Cerebellar cortex (tissue), 1 donor: ENCODE measurements at regions not wholly inside any gene's neighbourhood (a gene's known extent, or its start where the extent isn't known, plus 50 kb on each side); places are given as distances from the start of the nearest gene placed in this dataset.

Experiments used
- DNase-seq: peaks from one replicate; pipeline ENCODE4 v3.0.0-alpha.2; 2015; ENCODE audit warnings: low spot score

GRCh38 chr5:89628876-89629635 lies 746.1 kb upstream of the MEF2C start:
- DNase-seq: no peak

DNA sequence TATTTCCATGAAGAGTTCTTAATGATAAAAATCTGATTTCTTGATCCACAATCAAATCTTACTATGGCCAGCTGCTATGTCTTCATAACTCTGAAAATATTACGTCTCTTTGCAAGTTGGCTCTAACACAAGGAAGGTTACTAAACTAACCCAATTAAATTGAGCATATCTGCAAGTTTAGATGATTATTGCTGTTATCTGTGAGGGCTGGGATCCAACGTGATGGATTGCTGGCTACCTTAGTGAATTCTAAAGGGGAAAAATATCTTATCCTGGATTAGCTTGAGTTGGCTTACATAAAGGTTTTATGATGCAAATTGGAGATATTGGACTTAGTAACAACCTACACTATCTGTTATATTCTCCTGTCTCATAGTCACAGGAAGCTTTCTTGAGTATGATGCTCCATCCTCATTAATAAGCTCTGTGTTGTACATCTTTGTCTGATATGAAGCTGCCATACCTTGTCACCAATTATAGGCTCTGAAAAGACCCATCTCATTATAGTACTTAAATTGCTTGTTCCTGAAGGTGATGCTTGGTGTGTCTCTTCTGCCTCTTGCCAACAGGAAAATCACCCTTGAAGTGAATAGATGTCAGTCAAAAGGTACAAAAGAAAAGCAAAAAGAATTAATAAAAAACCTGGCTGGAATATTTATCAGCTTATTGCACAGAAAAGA lies 733.0 kb upstream of the MEF2C start:
- no peak for DNase-seq

GRCh38 chr5:89613222-89613956 lies 730.4 kb upstream of the MEF2C start:
- DNase-seq: no peak

DNA sequence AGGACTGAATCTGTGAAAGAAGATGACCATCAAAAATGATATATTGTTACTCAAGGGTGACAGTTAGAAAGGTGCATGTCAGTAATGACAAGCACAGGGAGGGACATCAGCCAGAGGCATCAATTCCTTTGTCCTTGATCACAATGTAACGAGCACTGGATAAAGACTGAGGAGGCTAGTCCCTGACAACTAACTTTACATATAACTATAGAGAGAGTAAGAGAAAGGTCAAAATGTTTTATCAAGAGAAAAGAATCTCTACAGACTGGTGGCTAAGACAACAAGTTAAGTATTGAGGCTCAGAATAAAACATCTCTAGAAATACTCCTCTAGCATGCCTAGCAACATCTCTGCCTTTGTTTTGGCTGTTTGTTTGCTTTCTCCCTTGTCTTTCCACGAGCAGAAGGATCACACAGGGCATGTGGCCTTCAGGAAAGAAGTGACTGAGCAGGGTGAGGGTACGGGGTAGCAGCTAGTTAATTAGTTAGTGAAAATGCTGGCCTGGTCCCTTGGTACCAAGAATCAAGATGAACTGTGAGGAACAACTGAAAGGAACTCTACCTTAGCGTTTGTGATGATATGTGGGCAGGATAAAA lies 724.1 kb upstream of the MEF2C start:
- DNase-seq: no peak

DNA sequence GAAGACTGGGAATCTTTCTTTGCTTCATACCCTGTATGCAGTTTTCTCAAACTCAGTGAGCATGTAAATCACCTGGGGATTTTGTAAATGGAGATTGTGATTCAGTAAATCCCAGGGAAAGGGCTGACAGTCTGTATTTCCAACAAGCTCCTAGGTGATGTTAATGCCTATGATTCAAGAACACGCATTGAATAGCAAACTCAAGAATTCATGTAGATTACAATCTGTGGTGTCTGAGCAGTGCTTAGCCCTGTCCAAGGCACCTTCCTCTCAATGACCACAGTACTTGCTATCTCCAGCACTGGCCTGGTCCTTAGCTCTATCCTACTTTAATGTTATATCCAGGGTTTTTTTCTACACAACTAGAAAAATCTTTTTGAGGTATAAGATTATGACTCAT lies 721.4 kb upstream of the MEF2C start:
- DNase-seq: no peak

DNA sequence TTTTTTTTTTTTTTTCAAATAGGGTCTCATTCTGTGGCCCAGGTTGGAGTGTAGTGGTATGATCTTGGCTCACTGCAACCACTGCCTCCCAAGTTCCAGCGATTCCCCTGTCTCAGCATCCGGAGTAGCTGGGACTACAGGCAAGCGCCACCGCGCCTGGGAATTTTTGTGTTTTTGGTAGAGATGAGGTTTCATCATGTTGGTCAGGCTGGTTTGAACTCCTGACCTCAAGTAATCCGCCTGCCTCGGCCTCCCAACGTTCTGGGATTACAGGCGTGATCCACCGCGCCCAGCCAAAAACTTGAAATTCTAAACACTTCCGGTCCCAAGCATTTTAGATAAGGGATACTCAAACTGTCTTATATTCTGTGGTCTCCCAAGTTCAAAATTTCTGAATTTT lies 718.9 kb upstream of the MEF2C start:
- DNase-seq: no peak

GRCh38 chr5:89597878-89598277 lies 714.9 kb upstream of the MEF2C start:
- no peak for DNase-seq

DNA sequence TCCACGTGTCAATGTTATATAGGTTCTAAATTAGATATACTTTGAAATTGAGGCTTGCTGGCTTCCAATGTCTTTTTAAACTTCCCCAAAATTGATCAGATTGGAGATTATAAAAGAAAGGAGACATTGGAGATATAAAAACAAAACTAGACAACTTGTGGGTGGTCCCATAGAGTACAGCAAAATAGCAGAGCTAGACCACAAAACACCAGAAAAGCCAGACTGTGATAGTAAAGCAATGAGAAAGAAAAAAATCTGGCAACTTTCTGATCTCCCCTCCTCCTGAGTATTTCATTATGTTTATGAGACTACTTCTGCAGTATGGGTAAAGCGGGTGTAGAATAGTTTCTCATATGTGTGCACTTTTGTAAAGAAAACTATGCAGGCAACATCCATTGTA lies 713.8 kb upstream of the MEF2C start:
- DNase-seq: no peak

DNA sequence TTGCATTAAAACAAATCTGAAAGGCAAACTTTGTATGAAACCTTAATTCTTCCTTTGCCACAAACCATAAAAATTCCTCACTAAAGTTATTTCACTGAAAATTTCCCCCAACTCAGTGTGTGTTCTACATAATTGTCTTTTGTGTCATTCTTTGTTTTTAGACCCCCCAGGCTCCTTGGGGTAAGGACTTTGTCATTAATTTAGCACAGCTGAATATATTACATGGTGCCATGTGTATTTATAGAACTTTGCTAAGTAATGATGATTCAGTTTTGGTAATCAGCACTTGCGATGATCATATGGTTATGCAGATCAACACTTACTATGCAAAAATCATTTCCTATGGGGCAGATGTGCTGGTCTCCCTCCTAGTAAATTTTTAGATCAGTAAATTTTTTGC lies 712.1 kb upstream of the MEF2C start:
- no peak for DNase-seq

DNA sequence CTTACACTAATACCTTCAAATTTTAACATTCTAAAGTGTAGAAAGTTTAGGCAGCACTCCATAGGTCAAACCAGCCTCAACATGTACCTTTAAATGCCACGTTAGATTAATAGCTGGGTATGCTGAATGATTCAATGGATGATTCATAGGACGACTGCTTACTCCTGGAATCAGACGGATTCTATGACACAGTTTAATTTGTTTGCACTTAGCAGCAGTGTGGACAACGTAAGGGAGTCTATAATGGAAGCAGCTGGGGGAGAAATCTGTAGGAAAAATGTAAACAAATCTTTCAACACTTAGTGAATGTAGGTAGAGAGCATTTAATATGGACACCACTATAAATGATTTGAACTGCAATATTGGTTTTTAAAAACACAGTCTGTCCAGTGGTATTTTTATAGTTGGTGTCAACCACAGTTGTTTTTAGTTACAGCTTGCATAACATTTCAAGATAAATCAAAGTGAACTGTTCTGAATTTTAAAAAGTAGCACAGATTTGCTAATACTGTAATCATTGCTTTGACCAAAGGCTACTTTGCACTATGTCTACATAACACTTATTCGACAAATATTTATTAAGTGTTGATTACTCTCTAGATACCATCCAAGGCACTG lies 701.5 kb upstream of the MEF2C start:
- no peak for DNase-seq

DNA sequence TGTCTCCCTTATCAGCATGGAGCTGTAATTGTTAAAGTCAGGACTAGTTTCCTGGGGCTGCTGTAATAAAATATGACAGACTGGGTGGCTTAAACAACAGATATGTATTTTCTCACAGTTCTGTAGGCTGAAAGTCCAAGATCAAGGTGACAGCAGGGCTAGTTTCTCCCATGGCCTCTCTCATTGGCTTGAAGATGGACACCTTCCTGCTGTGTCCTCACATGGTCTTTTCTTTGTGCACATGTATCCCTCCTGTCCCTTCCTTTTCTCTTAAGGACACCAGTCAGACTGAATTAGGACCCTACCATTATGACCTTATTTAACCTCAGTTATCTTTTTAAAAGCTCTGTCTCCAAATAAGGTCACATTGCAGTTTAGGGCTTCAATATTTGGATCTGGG lies 700.5 kb upstream of the MEF2C start:
- no peak for DNase-seq

DNA sequence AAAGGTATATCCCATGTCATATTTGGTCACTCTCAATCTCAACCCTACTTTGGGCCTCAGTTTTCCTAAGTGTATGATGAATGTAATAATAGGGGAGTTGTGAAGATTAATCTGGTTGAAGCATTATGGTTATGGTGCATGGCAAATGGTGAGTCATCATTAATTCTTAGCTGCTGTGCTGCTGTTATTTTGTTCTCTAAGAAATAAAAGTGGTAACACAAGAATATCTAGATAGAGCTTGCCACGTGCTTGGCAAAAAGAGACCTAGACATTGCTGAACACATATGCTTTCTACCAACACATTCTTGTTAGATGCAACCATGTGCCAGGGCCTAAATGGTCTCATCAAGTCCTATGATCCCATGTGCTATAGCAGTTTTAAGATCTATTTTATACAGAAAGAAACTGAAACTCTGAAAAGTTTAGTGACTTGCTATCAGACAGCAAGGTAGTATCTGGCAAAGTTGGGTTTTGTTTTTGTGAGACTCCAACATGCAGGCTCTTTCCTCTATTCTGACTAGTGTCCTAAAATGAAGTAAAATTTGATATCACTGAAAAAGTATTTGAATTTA lies 699.9 kb upstream of the MEF2C start:
- DNase-seq: no peak

GRCh38 chr5:89580976-89581375 lies 698.0 kb upstream of the MEF2C start:
- no peak for DNase-seq

DNA sequence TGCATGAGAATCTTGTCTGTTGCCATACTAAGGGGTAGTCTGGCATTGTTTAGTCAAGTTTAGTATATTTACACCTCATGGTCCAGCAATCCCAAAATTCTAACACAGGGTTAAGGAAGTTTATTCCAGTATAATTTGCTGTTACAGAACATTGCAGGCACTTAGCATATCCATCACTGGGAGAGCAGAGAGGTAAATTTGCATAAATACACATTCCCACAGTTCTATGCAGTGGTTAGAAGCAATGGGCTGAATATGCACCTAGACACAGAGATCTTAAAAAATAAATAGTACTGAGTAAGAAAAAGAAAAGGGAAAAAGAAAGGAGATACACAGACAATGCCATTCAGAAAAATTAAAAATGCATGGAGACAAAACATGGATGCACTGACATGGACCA lies 692.3 kb upstream of the MEF2C start:
- DNase-seq: no peak

- DNase-seq: no peak
Observed at GRCh38 chr5:89573345-89573744, 690.4 kb upstream of the MEF2C start.

- no peak for DNase-seq
Observed at GRCh38 chr5:89572696-89573095, 689.7 kb upstream of the MEF2C start.

DNA sequence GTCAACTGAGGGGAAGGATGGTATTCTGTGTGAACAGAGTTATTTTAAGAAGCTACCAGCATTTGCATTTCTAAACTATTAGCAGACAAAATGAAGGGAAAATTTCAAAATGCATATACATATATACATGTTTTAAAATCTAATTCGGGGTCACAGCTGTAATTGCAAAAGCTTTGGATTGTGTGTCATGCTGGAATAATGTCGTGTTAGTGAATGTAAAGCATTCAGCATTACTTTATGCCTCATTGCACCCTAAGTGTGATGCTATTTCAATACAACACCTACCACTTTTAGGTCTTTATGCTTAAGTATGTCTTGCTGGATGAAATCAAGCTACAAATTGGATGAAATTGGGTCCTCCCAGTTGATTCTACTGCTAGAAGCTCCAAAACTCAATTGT lies 687.6 kb upstream of the MEF2C start:
- no peak for DNase-seq

GRCh38 chr5:89566340-89566739 lies 683.4 kb upstream of the MEF2C start:
- DNase-seq: no peak

- DNase-seq: no peak
Observed at GRCh38 chr5:89560696-89561095, 677.7 kb upstream of the MEF2C start.

DNA sequence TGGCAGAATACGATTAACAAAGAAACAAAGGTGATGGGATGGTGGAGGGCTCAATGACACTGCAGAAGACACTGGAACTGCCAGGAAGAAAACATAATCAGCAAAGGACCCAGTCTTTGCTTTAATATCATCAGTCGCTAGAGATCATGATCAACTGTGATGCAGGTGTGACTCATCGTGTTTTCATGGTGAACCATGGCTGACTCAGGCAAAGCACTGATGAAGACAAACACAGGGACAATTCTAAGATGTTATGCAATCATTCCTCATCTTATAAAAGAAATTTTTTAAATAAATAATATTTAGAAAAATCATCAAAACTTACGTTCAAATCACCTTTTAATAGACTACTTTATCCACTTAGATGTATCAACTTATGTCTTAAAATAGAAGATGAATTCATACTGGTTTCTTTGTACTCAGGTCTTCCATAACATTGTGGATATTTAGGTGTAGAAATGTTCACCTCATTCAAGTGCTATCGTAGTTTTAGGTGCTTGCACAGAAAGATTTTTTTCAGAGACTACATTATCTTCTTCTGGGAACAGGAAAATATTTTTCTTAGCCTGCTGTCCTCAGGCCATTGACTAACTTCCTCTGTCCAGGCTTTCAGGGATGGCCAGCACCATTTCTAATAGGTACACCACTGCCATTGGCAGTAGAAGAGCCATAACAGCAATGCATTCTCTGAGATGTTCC lies 673.4 kb upstream of the MEF2C start:
- DNase-seq: no peak

DNA sequence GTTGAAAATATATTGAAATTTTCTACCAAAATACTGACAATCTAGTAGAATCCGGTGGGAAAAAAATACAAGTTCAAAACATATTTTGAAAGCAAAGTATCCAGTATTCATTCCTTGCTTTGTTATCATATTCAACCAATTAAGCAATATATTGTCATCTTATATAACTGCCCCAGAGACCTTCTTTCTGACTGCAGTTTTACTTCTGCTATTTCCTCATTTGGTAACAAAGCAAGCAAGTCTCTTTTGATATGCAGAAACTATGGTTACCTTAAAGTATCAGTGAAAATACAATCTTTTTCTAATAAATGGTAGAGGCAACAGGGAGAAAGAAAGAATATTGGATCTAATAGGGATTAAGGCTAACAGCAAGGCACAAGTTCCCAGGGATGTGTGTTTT lies 663.7 kb upstream of the MEF2C start:
- DNase-seq: no peak
